PC-9 (cell line): ENCODE measurements at regions not wholly inside any gene's neighbourhood (a gene's known extent, or its start where the extent isn't known, plus 50 kb on each side); places are given as distances from the start of the nearest gene placed in this dataset.

ENCODE experiments used
- BruUV-seq: library from RNA; stranded (reverse); fragments of 400-500 nt; replicated peaks from 2 replicates; lab custom pipeline; 2021; lab: Mats Ljungman, UMichigan
- CTCF ChIA-PET: fragments of 300-600 bp; sonication (Branson Sonifier 250); formaldehyde crosslinking; loops from one replicate; lab custom pipeline; 2022; ENCODE audit warnings: antibody characterized with exemption; lab: Charles Lee
- POLR2A ChIA-PET: fragments of 300-600 bp; sonication (Branson Sonifier 250); formaldehyde crosslinking; loops from one replicate; lab custom pipeline; 2022; ENCODE audit warnings: antibody characterized with exemption; ENCODE audit not compliant: unreplicated experiment; lab: Charles Lee
- DNase-seq, 2 experiments: peaks; one replicate each; pipeline versions ENCODE4 v3.0.0 to v3.0.0-alpha.2; 2015 to 2022; ENCODE audit warnings: mixed read lengths in 1 of 2
- H2AFZ ChIP-seq: fragments of 200-600 bp; sonication (generic); 2 replicates; pipeline ENCODE4 v1.8.1; 2017; ENCODE audit warnings: antibody characterized with exemption
- H3F3A ChIP-seq: fragments of 200-600 bp; sonication (generic); 2 replicates; pipeline ENCODE4 v1.8.1; 2017; ENCODE audit warnings: antibody characterized with exemption, mild to moderate bottlenecking, low read depth; ENCODE audit not compliant: insufficient read depth
- H3K27ac ChIP-seq: fragments of 200-600 bp; sonication (generic); 2 replicates; pipeline ENCODE4 v1.6.1; 2016; ENCODE audit warnings: mixed run types
- H3K27me3 ChIP-seq: fragments of 200-600 bp; sonication (generic); 2 replicates; pipeline ENCODE4 v1.6.1; 2016; ENCODE audit warnings: low read depth, mixed run types; ENCODE audit not compliant: insufficient read depth
- H3K36me3 ChIP-seq: fragments of 200-600 bp; sonication (generic); 2 replicates; pipeline ENCODE4 v1.6.1; 2016; ENCODE audit warnings: low read depth, mixed run types
- H3K4me1 ChIP-seq: fragments of 200-600 bp; sonication (generic); replicated peaks from 2 replicates; pipeline ENCODE4 v1.6.1; 2016; ENCODE audit warnings: mixed run types; ENCODE audit not compliant: insufficient read depth
- H3K4me2 ChIP-seq: fragments of 200-600 bp; sonication (generic); 2 replicates; pipeline ENCODE4 v1.6.1; 2017; ENCODE audit warnings: mixed run types
- H3K4me3 ChIP-seq: fragments of 200-600 bp; sonication (generic); 2 replicates; pipeline ENCODE4 v1.6.1; 2016; ENCODE audit warnings: mixed run types
- H3K79me2 ChIP-seq: fragments of 200-600 bp; sonication (generic); 2 replicates; pipeline ENCODE4 v1.6.1; 2017; ENCODE audit warnings: low read depth, mixed run types
- H3K9me2 ChIP-seq: fragments of 200-600 bp; sonication (generic); 2 replicates; pipeline ENCODE4 v1.8.1; 2017; ENCODE audit warnings: mild to moderate bottlenecking; ENCODE audit not compliant: insufficient read depth
- H3K9me3 ChIP-seq: fragments of 200-600 bp; sonication (generic); 2 replicates; pipeline ENCODE4 v1.8.1; 2016; ENCODE audit warnings: low read depth; ENCODE audit not compliant: insufficient read depth
- H4K20me1 ChIP-seq: fragments of 200-600 bp; sonication (generic); 2 replicates; pipeline ENCODE4 v1.8.1; 2017; ENCODE audit not compliant: insufficient read depth
- CTCF ChIP-seq: fragments of 200-600 bp; sonication (generic); conservative IDR thresholded peaks from 2 replicates; pipeline ENCODE4 v1.6.1; 2017; ENCODE audit warnings: mixed run types, antibody characterized with exemption, mild to moderate bottlenecking, moderate library complexity
- EZH2 ChIP-seq: fragments of 200-600 bp; sonication (generic); IDR thresholded peaks from 2 replicates; pipeline ENCODE4 v1.8.0; 2017; ENCODE audit warnings: antibody characterized with exemption, low read depth
- intact Hi-C: fragments of 100-400 bp; cut with micrococcal nuclease; formaldehyde crosslinking; loops from one replicate; pipeline ENCODE4 v1.10.0; 2022; ENCODE audit not compliant: unreplicated experiment

GRCh38 chr5:93017849-93018248 lies 563.2 kb downstream of the NR2F1-AS1 start:
- CTCF ChIA-PET, result no interaction called here
- no peak overlapping the region for H3K4me2 ChIP-seq
- H3K79me2 ChIP-seq, result no peaks in the 10 kb centered on the region
- H2AFZ ChIP-seq, result no peak overlapping the region
- no peaks in the 10 kb centered on the region for H3K27me3 ChIP-seq
- no peak overlapping the region for H3K4me3 ChIP-seq
- H3K9me3 ChIP-seq, result no peaks in the 10 kb centered on the region
- H3K27ac ChIP-seq, result no peak overlapping the region
- BruUV-seq, result no TSS peak
- TF ChIP-seq EZH2 (no peak), CTCF (no peak)
- POLR2A ChIA-PET, result no interaction called here
- H3K9me2 ChIP-seq, result no peaks in the 10 kb centered on the region
- no peaks in the 10 kb centered on the region for H3K36me3 ChIP-seq
- no peaks in the 10 kb centered on the region for H4K20me1 ChIP-seq
- no peaks in the 10 kb centered on the region for H3F3A ChIP-seq
- intact Hi-C loops, result no loop called here
- H3K4me1 ChIP-seq, result no peaks in the 10 kb centered on the region
- no peak for DNase-seq

GRCh38 chr5:93017376-93017775 lies 563.6 kb downstream of the NR2F1-AS1 start:
- Histone ChIP-seq H3K79me2 (no peaks in the 10 kb centered on the region), H3K4me3 (no peak overlapping the region), H4K20me1 (no peaks in the 10 kb centered on the region), H3K4me1 (no peaks in the 10 kb centered on the region), H3K4me2 (no peak overlapping the region), H3K9me3 (no peaks in the 10 kb centered on the region), H2AFZ (no peak overlapping the region), H3K27ac (no peak overlapping the region), H3F3A (no peaks in the 10 kb centered on the region), H3K36me3 (no peaks in the 10 kb centered on the region), H3K27me3 (no peaks in the 10 kb centered on the region), H3K9me2 (no peaks in the 10 kb centered on the region)
- CTCF ChIA-PET, result no interaction called here
- BruUV-seq, result no TSS peak
- POLR2A ChIA-PET, result no interaction called here
- DNase-seq, result no peak
- intact Hi-C loops, result no loop called here
- TF ChIP-seq EZH2, result no peak
- TF ChIP-seq CTCF, result no peak

- Histone ChIP-seq H3K36me3 (no peaks in the 10 kb centered on the region), H3K9me3 (no peaks in the 10 kb centered on the region), H3K9me2 (0 out of 2 replicates have a peak, but pooled peaks cover 4% of the 10 kb centered on the region), H3K4me2 (no peak overlapping the region), H4K20me1 (no peaks in the 10 kb centered on the region), H3K4me1 (no peaks in the 10 kb centered on the region), H3K27me3 (no peaks in the 10 kb centered on the region), H2AFZ (no peak overlapping the region), H3K79me2 (no peaks in the 10 kb centered on the region), H3F3A (no peaks in the 10 kb centered on the region), H3K27ac (no peak overlapping the region), H3K4me3 (no peak overlapping the region)
- CTCF ChIA-PET, result no interaction called here
- POLR2A ChIA-PET, result no interaction called here
- no TSS peak for BruUV-seq
- no peak for TF ChIP-seq CTCF
- no peak for TF ChIP-seq EZH2
- no peak for DNase-seq
- intact Hi-C loops, result no loop called here
Observed at GRCh38 chr5:93010616-93011015, 570.4 kb downstream of the NR2F1-AS1 start.
